HepG2 (cell line): ENCODE measurements at regions not wholly inside any gene's neighbourhood (a gene's known extent, or its start where the extent isn't known, plus 50 kb on each side); places are given as distances from the start of the nearest gene placed in this dataset.

ENCODE experiments used
- ATAC-seq: fragments of 200-7000 bp; cut with Tn5 transposase; 3 replicates; pipeline ENCODE4 v1.9.1; 2020; ENCODE audit warnings: mild to moderate bottlenecking, moderate library complexity
- BruUV-seq: library from RNA; stranded (reverse); fragments of 400-500 nt; replicated peaks from 2 replicates; lab custom pipeline; 2021; lab: Mats Ljungman, UMichigan
- CTCF ChIA-PET: fragments of 300-600 bp; formaldehyde crosslinking; extraction: SDS; loops from one replicate; lab custom pipeline; 2021; ENCODE audit warnings: low total read pairs, inconsistent platforms, low intra/inter-chr PET ratio; lab: Yijun Ruan, JAX
- POLR2A ChIA-PET: fragments of 350-600 bp; sonication (Branson Sonifier 250); formaldehyde crosslinking; loops from one replicate; lab custom pipeline; 2020; ENCODE audit warnings: antibody characterized with exemption, inconsistent platforms; lab: Yijun Ruan, JAX
- DNase-seq: peaks from one replicate; pipeline ENCODE4 v3.0.0-alpha.2; 2015; ENCODE audit warnings: low spot score
- FAIRE-seq: peaks from 3 replicates; lab custom pipeline; 2011; peaks lifted over from hg19 to GRCh38; lab: Jason Lieb, UNC
- H2AFZ ChIP-seq: one replicate; pipeline ENCODE4 v1.6.1; 2011; ENCODE audit warnings: low read length, inconsistent platforms
- H3K27ac ChIP-seq: fragments of 300-600 bp; 3 replicates; pipeline ENCODE4 v1.8.0; 2011; ENCODE audit warnings: mixed run types, mild to moderate bottlenecking, mixed read lengths, low read length, inconsistent platforms; ENCODE audit not compliant: insufficient read depth; ENCODE audit errors: extremely low read length
- H3K27me3 ChIP-seq, 2 experiments: fragments of 200-600 bp in 1 of 2; 2 replicates in 1 of 2; 3 replicates in 1 of 2; pipeline versions ENCODE4 v1.6.0 to v1.8.0; 2011; ENCODE audit warnings: low read length in 2 of 2, mild to moderate bottlenecking in 2 of 2, moderate library complexity in 2 of 2, inconsistent platforms in 1 of 2; ENCODE audit not compliant: insufficient read depth in 2 of 2, control insufficient read depth in 1 of 2
- H3K36me3 ChIP-seq, 2 experiments: fragments of 200-600 bp in 1 of 2; replicated peaks in 1 of 2; 2 replicates in 1 of 2; 3 replicates in 1 of 2; pipeline versions ENCODE4 v1.5.1 to v1.8.0; 2011; ENCODE audit warnings: low read length in 2 of 2, inconsistent platforms in 1 of 2; ENCODE audit not compliant: insufficient read depth in 2 of 2, control insufficient read depth in 1 of 2
- H3K4me1 ChIP-seq: 2 replicates; pipeline ENCODE4 v1.5.1; 2012; ENCODE audit warnings: low read length, inconsistent platforms; ENCODE audit not compliant: insufficient read depth
- H3K4me2 ChIP-seq: 2 replicates; pipeline ENCODE4 v1.6.0; 2011; ENCODE audit warnings: low read depth, low read length, inconsistent platforms
- H3K4me3 ChIP-seq, 3 experiments: fragments of 200-600 bp in 1 of 3; sonication (generic), shearing (Covaris generic) in 1 of 3; replicated peaks in 1 of 3; 2 replicates each; pipeline ENCODE4 v1.5.1; 2011 to 2016; ENCODE audit warnings: low read length in 3 of 3, inconsistent platforms in 2 of 3, low read depth in 2 of 3, mild to moderate bottlenecking in 2 of 3, control low read depth in 1 of 3, mixed read lengths in 1 of 3; ENCODE audit not compliant: insufficient read depth in 1 of 3
- H3K79me2 ChIP-seq: one replicate; pipeline ENCODE4 v1.6.1; 2011; ENCODE audit warnings: low read length, inconsistent platforms; ENCODE audit not compliant: insufficient read depth
- H3K9ac ChIP-seq: 2 replicates; pipeline ENCODE4 v1.6.0; 2011; ENCODE audit warnings: mild to moderate bottlenecking, low read depth, low read length, inconsistent platforms; ENCODE audit not compliant: insufficient read depth
- H3K9me3 ChIP-seq: 2 replicates; pipeline ENCODE4 v1.5.1; 2012; ENCODE audit warnings: mild to moderate bottlenecking, low read length
- H4K20me1 ChIP-seq: 2 replicates; pipeline ENCODE4 v1.6.0; 2011; ENCODE audit warnings: inconsistent platforms, mild to moderate bottlenecking, low read length, moderate library complexity; ENCODE audit not compliant: insufficient read depth
- AHR ChIP-seq: IDR thresholded peaks from 2 replicates; pipeline ENCODE4 v1.6.1; 2018; ENCODE audit warnings: missing genetic modification reagents, missing compliant biosample characterization
- FOXM1 ChIP-seq: sonication (generic); formaldehyde crosslinking; IDR thresholded peaks from 2 replicates; pipeline ENCODE4 v1.5.0; 2020; ENCODE audit warnings: missing genetic modification reagents
- U2AF2 ChIP-seq: fragments of 200-400 bp; formaldehyde crosslinking; IDR thresholded peaks from 2 replicates; pipeline ENCODE4 v1.6.1; 2017; ENCODE audit warnings: low read depth, mild to moderate bottlenecking, low read length
- ZNF12 ChIP-seq: sonication (generic); formaldehyde crosslinking; IDR thresholded peaks from 2 replicates; pipeline ENCODE4 v1.5.0; 2020; ENCODE audit warnings: missing genetic modification reagents
- ZNF121 ChIP-seq: sonication (generic); formaldehyde crosslinking; IDR thresholded peaks from 2 replicates; pipeline ENCODE4 v1.5.0; 2020; ENCODE audit warnings: mild to moderate bottlenecking, missing genetic modification reagents
- ZNF205 ChIP-seq: IDR thresholded peaks from 2 replicates; pipeline ENCODE4 v1.6.1; 2018; ENCODE audit warnings: missing biosample characterization, missing genetic modification reagents
- ZNF282 ChIP-seq: fragments of 450-650 bp; IDR thresholded peaks from 2 replicates; pipeline ENCODE4 v1.6.1; 2018; ENCODE audit not compliant: partially characterized antibody
- ZNF616 ChIP-seq: sonication (generic); formaldehyde crosslinking; IDR thresholded peaks from 2 replicates; pipeline ENCODE4 v1.5.0; 2020; ENCODE audit warnings: low read depth, mild to moderate bottlenecking, missing genetic modification reagents
- ZNF7 ChIP-seq: IDR thresholded peaks from 2 replicates; pipeline ENCODE4 v1.6.1; 2016; ENCODE audit warnings: missing biosample characterization, missing genetic modification reagents
- ZNF816 ChIP-seq: sonication (generic); formaldehyde crosslinking; IDR thresholded peaks from 2 replicates; pipeline ENCODE4 v1.8.0; 2022; ENCODE audit warnings: missing genetic modification reagents, mild to moderate bottlenecking, borderline replicate concordance
- WGBS: methylation state at CpG from one replicate; pipeline ENCODE4 v1.1.6; 2017; ENCODE audit warnings: low lambda C conversion rate; 5-methylcytosine and 5-hydroxymethylcytosine counted together
- in situ Hi-C: cut with HindIII; loops from 2 replicates; pipeline ENCODE4 v1.10.0; 2017; ENCODE audit warnings: low pct_unique_long_range_greater_than_20kb; ENCODE audit not compliant: extremely low pct_ligation_motif_present
- intact Hi-C: fragments of 100-400 bp; cut with micrococcal nuclease; formaldehyde crosslinking; loops from one replicate; pipeline ENCODE4 v1.10.0; 2022; ENCODE audit not compliant: unreplicated experiment
- TF ChIP-seq, protein P1 (sequence below): IDR thresholded peaks from 2 replicates; pipeline ENCODE4 v1.6.1; 2016; ENCODE audit warnings: low read depth, missing genetic modification reagents, missing compliant biosample characterization
- TF ChIP-seq, protein P2 (sequence below): sonication (generic); formaldehyde crosslinking; IDR thresholded peaks from 2 replicates; pipeline ENCODE4 v1.9.0; 2021; ENCODE audit warnings: missing genetic modification reagents, borderline replicate concordance

DNA sequence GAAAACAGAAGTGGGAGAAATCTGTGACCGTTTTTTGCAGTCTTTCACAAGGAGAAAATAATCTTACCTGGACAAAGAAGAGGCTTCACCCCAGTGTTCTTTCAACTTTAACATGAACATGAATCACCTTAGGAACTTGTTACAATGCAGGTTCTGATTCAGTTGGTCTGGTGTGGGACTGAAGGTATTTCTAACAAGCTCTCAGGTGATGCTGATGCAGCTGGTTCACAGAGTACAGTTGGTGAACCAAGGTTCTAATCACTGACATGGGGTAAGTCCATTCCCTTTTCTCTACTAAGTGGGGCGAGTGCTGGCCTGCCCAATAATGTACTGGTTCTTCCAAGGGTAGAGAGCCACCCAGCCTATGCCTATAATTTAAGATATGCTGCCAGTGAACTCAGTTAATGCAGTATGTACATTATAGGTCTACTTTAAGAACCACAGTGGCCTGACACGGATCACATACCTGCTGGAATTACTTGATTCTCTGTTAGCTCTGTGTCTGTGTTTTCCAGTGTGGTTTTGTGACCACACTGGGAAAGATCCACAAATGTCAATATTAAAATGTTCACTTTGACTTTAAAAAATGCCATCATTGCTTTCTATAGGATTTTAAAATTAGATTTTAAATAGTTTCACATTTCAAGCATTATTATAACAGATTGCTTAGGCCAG lies 304.1 kb downstream of the ZNF621 start:
- Histone ChIP-seq H3K27ac (no peak overlapping the region), H3K4me2 (peak overlapping the region; percentile 28), H3K4me1 (peaks cover 44% of the 10 kb centered on the region), H2AFZ (no peak overlapping the region), H3K9me3 (no peaks in the 10 kb centered on the region)
- ChIA-PET CTCF (no interaction called here), POLR2A (no interaction called here)
- peak; percentile 23; the same call in 1 of the 3 replicates for ATAC-seq
- no peak for FAIRE-seq
- in situ Hi-C loops, result no loop called here
- WGBS, result 52% methylated on average over 3 of the region's 3 CpGs
- TF ChIP-seq, protein P1, sequence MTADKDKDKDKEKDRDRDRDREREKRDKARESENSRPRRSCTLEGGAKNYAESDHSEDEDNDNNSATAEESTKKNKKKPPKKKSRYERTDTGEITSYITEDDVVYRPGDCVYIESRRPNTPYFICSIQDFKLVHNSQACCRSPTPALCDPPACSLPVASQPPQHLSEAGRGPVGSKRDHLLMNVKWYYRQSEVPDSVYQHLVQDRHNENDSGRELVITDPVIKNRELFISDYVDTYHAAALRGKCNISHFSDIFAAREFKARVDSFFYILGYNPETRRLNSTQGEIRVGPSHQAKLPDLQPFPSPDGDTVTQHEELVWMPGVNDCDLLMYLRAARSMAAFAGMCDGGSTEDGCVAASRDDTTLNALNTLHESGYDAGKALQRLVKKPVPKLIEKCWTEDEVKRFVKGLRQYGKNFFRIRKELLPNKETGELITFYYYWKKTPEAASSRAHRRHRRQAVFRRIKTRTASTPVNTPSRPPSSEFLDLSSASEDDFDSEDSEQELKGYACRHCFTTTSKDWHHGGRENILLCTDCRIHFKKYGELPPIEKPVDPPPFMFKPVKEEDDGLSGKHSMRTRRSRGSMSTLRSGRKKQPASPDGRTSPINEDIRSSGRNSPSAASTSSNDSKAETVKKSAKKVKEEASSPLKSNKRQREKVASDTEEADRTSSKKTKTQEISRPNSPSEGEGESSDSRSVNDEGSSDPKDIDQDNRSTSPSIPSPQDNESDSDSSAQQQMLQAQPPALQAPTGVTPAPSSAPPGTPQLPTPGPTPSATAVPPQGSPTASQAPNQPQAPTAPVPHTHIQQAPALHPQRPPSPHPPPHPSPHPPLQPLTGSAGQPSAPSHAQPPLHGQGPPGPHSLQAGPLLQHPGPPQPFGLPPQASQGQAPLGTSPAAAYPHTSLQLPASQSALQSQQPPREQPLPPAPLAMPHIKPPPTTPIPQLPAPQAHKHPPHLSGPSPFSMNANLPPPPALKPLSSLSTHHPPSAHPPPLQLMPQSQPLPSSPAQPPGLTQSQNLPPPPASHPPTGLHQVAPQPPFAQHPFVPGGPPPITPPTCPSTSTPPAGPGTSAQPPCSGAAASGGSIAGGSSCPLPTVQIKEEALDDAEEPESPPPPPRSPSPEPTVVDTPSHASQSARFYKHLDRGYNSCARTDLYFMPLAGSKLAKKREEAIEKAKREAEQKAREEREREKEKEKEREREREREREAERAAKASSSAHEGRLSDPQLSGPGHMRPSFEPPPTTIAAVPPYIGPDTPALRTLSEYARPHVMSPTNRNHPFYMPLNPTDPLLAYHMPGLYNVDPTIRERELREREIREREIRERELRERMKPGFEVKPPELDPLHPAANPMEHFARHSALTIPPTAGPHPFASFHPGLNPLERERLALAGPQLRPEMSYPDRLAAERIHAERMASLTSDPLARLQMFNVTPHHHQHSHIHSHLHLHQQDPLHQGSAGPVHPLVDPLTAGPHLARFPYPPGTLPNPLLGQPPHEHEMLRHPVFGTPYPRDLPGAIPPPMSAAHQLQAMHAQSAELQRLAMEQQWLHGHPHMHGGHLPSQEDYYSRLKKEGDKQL (CRISPR knock-in tag), result no peak
- no peak for TF ChIP-seq ZNF121 (CRISPR knock-in tag)
- no peak for TF ChIP-seq ZNF205
- no peak for TF ChIP-seq ZNF816 (CRISPR knock-in tag)
- TF ChIP-seq, protein P2, sequence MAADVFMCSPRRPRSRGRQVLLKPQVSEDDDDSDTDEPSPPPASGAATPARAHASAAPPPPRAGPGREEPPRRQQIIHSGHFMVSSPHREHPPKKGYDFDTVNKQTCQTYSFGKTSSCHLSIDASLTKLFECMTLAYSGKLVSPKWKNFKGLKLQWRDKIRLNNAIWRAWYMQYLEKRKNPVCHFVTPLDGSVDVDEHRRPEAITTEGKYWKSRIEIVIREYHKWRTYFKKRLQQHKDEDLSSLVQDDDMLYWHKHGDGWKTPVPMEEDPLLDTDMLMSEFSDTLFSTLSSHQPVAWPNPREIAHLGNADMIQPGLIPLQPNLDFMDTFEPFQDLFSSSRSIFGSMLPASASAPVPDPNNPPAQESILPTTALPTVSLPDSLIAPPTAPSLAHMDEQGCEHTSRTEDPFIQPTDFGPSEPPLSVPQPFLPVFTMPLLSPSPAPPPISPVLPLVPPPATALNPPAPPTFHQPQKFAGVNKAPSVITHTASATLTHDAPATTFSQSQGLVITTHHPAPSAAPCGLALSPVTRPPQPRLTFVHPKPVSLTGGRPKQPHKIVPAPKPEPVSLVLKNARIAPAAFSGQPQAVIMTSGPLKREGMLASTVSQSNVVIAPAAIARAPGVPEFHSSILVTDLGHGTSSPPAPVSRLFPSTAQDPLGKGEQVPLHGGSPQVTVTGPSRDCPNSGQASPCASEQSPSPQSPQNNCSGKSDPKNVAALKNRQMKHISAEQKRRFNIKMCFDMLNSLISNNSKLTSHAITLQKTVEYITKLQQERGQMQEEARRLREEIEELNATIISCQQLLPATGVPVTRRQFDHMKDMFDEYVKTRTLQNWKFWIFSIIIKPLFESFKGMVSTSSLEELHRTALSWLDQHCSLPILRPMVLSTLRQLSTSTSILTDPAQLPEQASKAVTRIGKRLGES (CRISPR knock-in tag), result no peak
- no peak for TF ChIP-seq FOXM1 (CRISPR knock-in tag)
- TF ChIP-seq ZNF282, result no peak
- no peak for TF ChIP-seq ZNF12
- TF ChIP-seq ZNF7 (CRISPR knock-in tag), result no peak
- no peak for TF ChIP-seq ZNF616
- TF ChIP-seq AHR (CRISPR knock-in tag), result no peak
- no peak for TF ChIP-seq U2AF2
- TF ChIP-seq, all 625 proteins: peak for 0
- H3K27me3 ChIP-seq, result no peaks in the 10 kb centered on the region; a peak in 1 of 5 replicates
- no peak overlapping the region for H3K9ac ChIP-seq
- H3K36me3 ChIP-seq, result no peaks in the 10 kb centered on the region
- no peaks in the 10 kb centered on the region for H3K79me2 ChIP-seq
- BruUV-seq, result no TSS peak
- H4K20me1 ChIP-seq, result no peaks in the 10 kb centered on the region
- DNase-seq, result no peak
- intact Hi-C loops, result no loop called here
- H3K4me3 ChIP-seq, result no peak overlapping the region
